ENCODE measurements at regions not wholly inside any gene's neighbourhood (a gene's known extent, or its start where the extent isn't known, plus 50 kb on each side); places are given as distances from the start of the nearest gene placed in this dataset.
A peak's percentile ranks its signal among the peaks of the same experiment; 100 is the strongest.
"Not testable (repeated sequence)": the region's sequence is repeated elsewhere in the genome, so short reads cannot be mapped to it uniquely, and the experiment has no call there.

GRCh38 chr1:148363439-148363810, 119.7 kb downstream of the PPIAL4G start:
- no peak for DNase-seq
- intact Hi-C loops (cut with DNase I): no loop called here

GRCh38 chr1:148362626-148363438, 120.3 kb downstream of the PPIAL4G start:
- intact Hi-C loops (cut with DNase I): no loop called here
- DNase-seq: peak in 1 of 42 donors; percentile 47

GRCh38 chr1:148362216-148362611, 120.9 kb downstream of the PPIAL4G start:
- intact Hi-C loops (cut with DNase I): no loop called here
- no peak for DNase-seq

GRCh38 chr1:148361427-148362215, 121.5 kb downstream of the PPIAL4G start:
- intact Hi-C loops (cut with DNase I); DNase-seq: not testable (repeated sequence)

GRCh38 chr1:148357037-148357436, 126.1 kb downstream of the PPIAL4G start:
- intact Hi-C loops (cut with DNase I): no loop called here
- DNase-seq: no peak

GRCh38 chr1:148355976-148356375, 127.1 kb downstream of the PPIAL4G start:
- no peak for DNase-seq
- intact Hi-C loops (cut with DNase I): no loop called here

- intact Hi-C loops (cut with DNase I): no loop called here
- no peak for DNase-seq
Measured at GRCh38 chr1:148354913-148355308, 128.2 kb downstream of the PPIAL4G start.

GRCh38 chr1:148354284-148354912, 128.7 kb downstream of the PPIAL4G start:
- intact Hi-C loops (cut with DNase I): no loop called here
- DNase-seq: no peak

- no peak for DNase-seq
Measured at GRCh38 chr1:148353461-148354283, 129.4 kb downstream of the PPIAL4G start.

GRCh38 chr1:148352470-148353053, 130.5 kb downstream of the PPIAL4G start:
- no peak for DNase-seq
- intact Hi-C loops (cut with DNase I): no loop called here

More at GRCh38 chr1:148353461-148354283, 129.4 kb downstream of the PPIAL4G start:
- intact Hi-C loops (cut with DNase I): no loop called here

- no peak for DNase-seq
- intact Hi-C loops (cut with DNase I): no loop called here
Measured at GRCh38 chr1:148347781-148348180, 135.3 kb downstream of the PPIAL4G start.

GRCh38 chr1:148345659-148346151, 137.4 kb downstream of the PPIAL4G start:
- intact Hi-C loops (cut with DNase I): not testable (repeated sequence)
- peak in 3 of 42 donors; percentile 15 to 43 (median 34) for DNase-seq

GRCh38 chr1:148344651-148345050, 138.5 kb downstream of the PPIAL4G start:
- intact Hi-C loops (cut with DNase I); DNase-seq: not testable (repeated sequence)

- intact Hi-C loops (cut with DNase I); DNase-seq: not testable (repeated sequence)
Measured at GRCh38 chr1:148341729-148342128, 141.4 kb downstream of the PPIAL4G start.

- DNase-seq; intact Hi-C loops (cut with DNase I): not testable (repeated sequence)
Measured at GRCh38 chr1:148336121-148336918, 146.8 kb downstream of the PPIAL4G start.

GRCh38 chr1:148334339-148335130, 148.6 kb downstream of the PPIAL4G start:
- peak in 40 of 42 donors; percentile 8 to 80 (median 48) for DNase-seq
- intact Hi-C loops (cut with DNase I): no loop called here

GRCh38 chr1:148333875-148334338, 149.2 kb downstream of the PPIAL4G start:
- intact Hi-C loops (cut with DNase I): no loop called here
- no peak for DNase-seq
